BLaER1 (cell line): ENCODE measurements at regions not wholly inside any gene's neighbourhood (a gene's known extent, or its start where the extent isn't known, plus 50 kb on each side); places are given as distances from the start of the nearest gene placed in this dataset.

Experiments used
- H3K27ac ChIP-seq: shearing (Covaris generic); formaldehyde crosslinking; 2 replicates; pipeline ENCODE4 v1.8.1; 2022
- H3K27me3 ChIP-seq: shearing (Covaris generic); formaldehyde crosslinking; 2 replicates; pipeline ENCODE4 v1.8.1; 2022
- H3K36me3 ChIP-seq: shearing (Covaris generic); formaldehyde crosslinking; 2 replicates; pipeline ENCODE4 v1.8.1; 2022
- H3K4me1 ChIP-seq: shearing (Covaris generic); formaldehyde crosslinking; 2 replicates; pipeline ENCODE4 v1.8.1; 2022
- H3K4me2 ChIP-seq: shearing (Covaris generic); formaldehyde crosslinking; 2 replicates; pipeline ENCODE4 v1.8.1; 2022
- H3K4me3 ChIP-seq: shearing (Covaris generic); formaldehyde crosslinking; 2 replicates; pipeline ENCODE4 v1.8.1; 2022
- H3K9ac ChIP-seq: shearing (Covaris generic); formaldehyde crosslinking; 2 replicates; pipeline ENCODE4 v1.8.1; 2022
- H3K9me3 ChIP-seq: shearing (Covaris generic); formaldehyde crosslinking; 2 replicates; pipeline ENCODE4 v1.8.1; 2022
- H4K20me1 ChIP-seq: shearing (Covaris generic); formaldehyde crosslinking; 2 replicates; pipeline ENCODE4 v1.8.1; 2022
- Cebpa-rat ChIP-seq: shearing (Covaris generic); IDR thresholded peaks from 2 replicates; pipeline ENCODE4 v1.8.1; 2022

- no peak for TF ChIP-seq Cebpa-rat
- Histone ChIP-seq H3K27me3 (no peaks in the 10 kb centered on the region), H4K20me1 (no peaks in the 10 kb centered on the region), H3K27ac (no peak overlapping the region), H3K4me3 (no peak overlapping the region), H3K4me1 (no peaks in the 10 kb centered on the region), H3K4me2 (no peak overlapping the region), H3K9me3 (no peaks in the 10 kb centered on the region), H3K36me3 (no peaks in the 10 kb centered on the region), H3K9ac (no peak overlapping the region)
These were observed 515.5 kb downstream of the DMAC1 start for GRCh38 chr9:7284117-7284516.

GRCh38 chr9:7273575-7273974, 515.8 kb downstream of the KDM4C start:
- H3K4me3 ChIP-seq, result no peak overlapping the region
- no peak overlapping the region for H3K9ac ChIP-seq
- no peak overlapping the region for H3K4me2 ChIP-seq
- H3K9me3 ChIP-seq, result no peaks in the 10 kb centered on the region
- no peaks in the 10 kb centered on the region; the same call in 1 of the 2 replicates for H3K4me1 ChIP-seq
- no peaks in the 10 kb centered on the region for H3K36me3 ChIP-seq
- no peaks in the 10 kb centered on the region for H4K20me1 ChIP-seq
- H3K27me3 ChIP-seq, result no peaks in the 10 kb centered on the region
- no peak overlapping the region for H3K27ac ChIP-seq
- no peak for TF ChIP-seq Cebpa-rat

GRCh38 chr9:7266911-7267595, 509.3 kb downstream of the KDM4C start:
- H3K4me3 ChIP-seq, result no peak overlapping the region
- no peaks in the 10 kb centered on the region for H4K20me1 ChIP-seq
- H3K9me3 ChIP-seq, result no peaks in the 10 kb centered on the region
- TF ChIP-seq Cebpa-rat, result no peak
- no peak overlapping the region for H3K9ac ChIP-seq
- no peaks in the 10 kb centered on the region for H3K27me3 ChIP-seq
- no peak overlapping the region for H3K27ac ChIP-seq
- no peaks in the 10 kb centered on the region for H3K36me3 ChIP-seq
- H3K4me1 ChIP-seq, result no peaks in the 10 kb centered on the region; the same call in 1 of the 2 replicates
- no peak overlapping the region for H3K4me2 ChIP-seq

- Histone ChIP-seq H3K36me3 (no peaks in the 10 kb centered on the region), H3K4me2 (no peak overlapping the region), H3K27me3 (no peaks in the 10 kb centered on the region), H3K9me3 (no peaks in the 10 kb centered on the region), H3K9ac (no peak overlapping the region), H4K20me1 (no peaks in the 10 kb centered on the region), H3K27ac (no peak overlapping the region), H3K4me1 (no peaks in the 10 kb centered on the region; the same call in 1 of the 2 replicates), H3K4me3 (no peak overlapping the region)
- TF ChIP-seq Cebpa-rat, result no peak
These were observed 507.4 kb downstream of the KDM4C start for GRCh38 chr9:7265181-7265580.

- no peaks in the 10 kb centered on the region for H3K4me1 ChIP-seq
- no peak overlapping the region for H3K27ac ChIP-seq
- H3K9me3 ChIP-seq, result no peaks in the 10 kb centered on the region
- no peak for TF ChIP-seq Cebpa-rat
- no peaks in the 10 kb centered on the region for H3K36me3 ChIP-seq
- no peaks in the 10 kb centered on the region for H4K20me1 ChIP-seq
- H3K4me2 ChIP-seq, result no peak overlapping the region
- no peak overlapping the region for H3K9ac ChIP-seq
- no peak overlapping the region for H3K4me3 ChIP-seq
- no peaks in the 10 kb centered on the region for H3K27me3 ChIP-seq
These were observed 501.9 kb downstream of the KDM4C start for GRCh38 chr9:7259544-7260241.

- H3K4me1 ChIP-seq, result no peaks in the 10 kb centered on the region
- no peaks in the 10 kb centered on the region for H3K9me3 ChIP-seq
- no peak for TF ChIP-seq Cebpa-rat
- H3K4me3 ChIP-seq, result no peak overlapping the region
- no peak overlapping the region for H3K27ac ChIP-seq
- H3K36me3 ChIP-seq, result no peaks in the 10 kb centered on the region
- no peak overlapping the region for H3K9ac ChIP-seq
- no peaks in the 10 kb centered on the region for H3K27me3 ChIP-seq
- no peaks in the 10 kb centered on the region for H4K20me1 ChIP-seq
- no peak overlapping the region for H3K4me2 ChIP-seq
These were observed 501.1 kb downstream of the KDM4C start for GRCh38 chr9:7258688-7259396.

- no peak for TF ChIP-seq Cebpa-rat
- H3K9ac ChIP-seq, result no peak overlapping the region
- no peaks in the 10 kb centered on the region for H4K20me1 ChIP-seq
- no peak overlapping the region for H3K4me2 ChIP-seq
- no peaks in the 10 kb centered on the region for H3K9me3 ChIP-seq
- no peak overlapping the region for H3K27ac ChIP-seq
- no peaks in the 10 kb centered on the region for H3K27me3 ChIP-seq
- H3K4me3 ChIP-seq, result no peak overlapping the region
- no peaks in the 10 kb centered on the region for H3K36me3 ChIP-seq
- H3K4me1 ChIP-seq, result no peaks in the 10 kb centered on the region
These were observed 489.2 kb downstream of the KDM4C start for GRCh38 chr9:7246917-7247522.

- no peaks in the 10 kb centered on the region for H3K4me1 ChIP-seq
- no peak overlapping the region for H3K4me2 ChIP-seq
- H4K20me1 ChIP-seq, result no peaks in the 10 kb centered on the region
- H3K36me3 ChIP-seq, result no peaks in the 10 kb centered on the region
- 0 out of 2 replicates have a peak, but pooled peaks cover 3% of the 10 kb centered on the region for H3K9me3 ChIP-seq
- TF ChIP-seq Cebpa-rat, result no peak
- no peak overlapping the region for H3K9ac ChIP-seq
- H3K27ac ChIP-seq, result no peak overlapping the region
- H3K4me3 ChIP-seq, result no peak overlapping the region
- no peaks in the 10 kb centered on the region for H3K27me3 ChIP-seq
These were observed 488.3 kb downstream of the KDM4C start for GRCh38 chr9:7245976-7246580.

- Histone ChIP-seq H3K9ac (no peak overlapping the region), H3K27me3 (no peaks in the 10 kb centered on the region), H3K9me3 (peaks cover 15% of the 10 kb centered on the region; the same call in 1 of the 2 replicates), H3K4me2 (no peak overlapping the region), H3K36me3 (no peaks in the 10 kb centered on the region), H3K27ac (no peak overlapping the region), H3K4me1 (no peaks in the 10 kb centered on the region), H4K20me1 (no peaks in the 10 kb centered on the region), H3K4me3 (no peak overlapping the region)
- no peak for TF ChIP-seq Cebpa-rat
These were observed 486.1 kb downstream of the KDM4C start for GRCh38 chr9:7243838-7244237.
